ENCODE measurements at regions not wholly inside any gene's neighbourhood (a gene's known extent, or its start where the extent isn't known, plus 50 kb on each side); places are given as distances from the start of the nearest gene placed in this dataset.
A peak's percentile ranks its signal among the peaks of the same experiment; 100 is the strongest.
"Not testable (repeated sequence)": the region's sequence is repeated elsewhere in the genome, so short reads cannot be mapped to it uniquely, and the experiment has no call there.

DNA sequence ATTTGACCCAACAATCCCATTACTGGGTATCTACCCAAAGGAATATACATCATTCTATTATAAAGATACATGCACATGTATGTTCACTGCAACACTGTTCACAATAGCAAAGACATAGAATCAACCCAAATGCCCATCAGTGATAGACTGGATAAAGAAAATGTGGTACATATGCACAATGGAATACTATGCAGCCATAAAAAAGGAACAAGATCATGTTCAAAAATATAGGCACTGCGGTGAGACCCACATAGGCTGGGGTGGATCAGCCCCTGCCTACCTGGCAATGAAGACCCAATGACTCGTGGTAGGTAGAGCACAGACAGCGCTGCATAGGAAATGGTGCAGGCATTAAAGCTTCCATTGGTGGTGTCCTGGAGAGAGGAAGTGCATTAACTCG is 88.6 kb upstream of the NFIL3 start:
- not testable (repeated sequence) for DNase-seq

DNA sequence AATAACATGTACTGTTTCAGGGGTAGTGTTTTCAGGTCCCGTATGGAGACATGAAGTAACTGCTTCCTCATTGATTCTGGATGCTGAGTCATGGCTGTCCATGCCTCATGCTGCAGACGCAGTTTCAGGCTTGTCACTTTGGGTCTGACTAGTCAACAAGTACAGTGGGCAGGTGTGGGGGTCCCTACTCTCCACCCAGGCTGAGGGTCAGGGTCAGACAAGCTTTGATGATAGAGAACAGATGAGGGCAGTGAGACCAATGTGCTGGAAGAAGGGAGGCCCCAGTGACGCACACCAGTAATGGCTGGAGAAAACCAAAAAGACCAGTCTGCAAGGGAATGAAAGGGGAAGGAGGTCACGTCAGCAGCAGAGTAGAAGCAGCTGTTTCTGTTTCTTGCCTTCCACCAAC is 80.0 kb upstream of the NFIL3 start:
- peak; percentile 6 for DNase-seq

DNA sequence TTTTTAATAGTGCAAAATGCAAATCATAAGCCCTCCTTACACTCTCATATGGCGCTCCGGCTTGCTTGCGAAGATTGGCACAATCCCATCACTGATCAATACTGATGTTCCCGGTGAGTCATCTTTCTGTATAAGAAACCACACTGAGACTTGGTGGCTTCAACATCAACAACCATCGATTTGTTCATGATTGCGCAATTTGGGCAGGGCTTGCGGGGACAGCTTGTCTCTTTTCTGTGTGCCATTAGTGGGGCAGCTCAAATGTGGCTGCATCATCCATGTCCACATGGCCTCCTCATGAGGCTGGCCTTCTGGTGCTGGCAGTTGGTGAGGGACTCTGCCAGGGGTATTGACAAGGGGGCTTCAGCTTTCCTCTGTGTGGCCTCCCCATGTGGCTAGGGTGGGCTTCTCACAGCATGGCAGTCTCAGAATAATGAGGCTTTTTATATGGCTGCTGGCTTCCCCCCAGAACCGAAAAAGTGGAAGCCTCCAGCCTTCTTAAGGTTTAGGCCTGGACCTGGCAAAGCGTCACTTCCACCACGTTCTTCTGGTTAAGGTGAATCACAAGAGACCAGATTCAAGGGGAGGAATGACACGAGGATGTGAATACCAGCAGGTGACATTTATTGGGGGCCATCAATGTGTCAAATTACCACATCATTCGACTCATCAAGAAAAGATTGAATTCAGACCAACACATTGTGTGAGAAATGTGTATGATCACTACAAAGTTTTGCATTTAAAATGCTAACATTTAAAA is 79.5 kb upstream of the NFIL3 start:
- no peak for DNase-seq

DNA sequence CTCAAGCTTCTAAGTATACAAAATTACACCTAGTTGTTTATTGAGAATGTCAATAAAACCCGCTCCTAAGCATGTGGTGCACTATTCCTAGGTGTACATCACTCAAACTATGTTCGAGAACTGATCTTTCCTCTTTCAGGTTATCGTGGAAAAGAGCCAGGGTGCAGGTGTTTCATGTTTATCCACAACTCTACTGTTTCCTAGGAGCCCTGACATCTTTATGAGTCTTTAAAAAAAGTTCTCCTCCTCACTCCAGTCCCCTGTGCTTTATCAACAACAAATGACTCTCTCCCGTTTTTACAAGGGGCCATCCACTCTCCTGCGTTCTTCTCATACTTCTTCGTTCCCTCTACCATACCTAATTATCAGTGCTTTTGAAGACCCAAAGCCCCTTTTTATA is 78.8 kb upstream of the NFIL3 start:
- DNase-seq = no peak

DNA sequence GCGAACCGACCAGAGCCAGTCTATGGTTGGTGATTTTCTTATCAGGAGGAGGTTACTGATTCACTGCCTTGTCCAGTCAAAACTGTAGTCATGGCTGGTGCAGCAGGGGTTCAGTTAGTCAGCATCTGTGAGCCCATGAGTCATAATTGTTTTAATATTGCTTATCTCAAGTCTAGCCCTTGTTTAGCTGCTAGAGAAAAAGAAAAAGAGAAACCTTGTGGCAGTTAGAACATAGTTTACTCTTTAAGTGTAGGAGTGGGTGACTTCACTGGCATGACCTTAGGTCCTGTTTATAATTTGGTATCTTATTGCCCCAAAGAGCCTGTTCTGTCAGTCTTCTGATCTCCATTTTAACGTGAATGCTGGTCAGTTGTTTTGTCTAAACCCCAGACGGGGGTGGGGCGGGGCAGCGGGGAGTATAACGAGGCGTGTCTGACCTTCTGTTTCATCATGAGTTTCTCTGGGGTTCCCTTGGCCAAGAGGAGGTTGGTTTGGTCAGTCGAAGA is 76.9 kb upstream of the NFIL3 start:
- no peak for DNase-seq

DNA sequence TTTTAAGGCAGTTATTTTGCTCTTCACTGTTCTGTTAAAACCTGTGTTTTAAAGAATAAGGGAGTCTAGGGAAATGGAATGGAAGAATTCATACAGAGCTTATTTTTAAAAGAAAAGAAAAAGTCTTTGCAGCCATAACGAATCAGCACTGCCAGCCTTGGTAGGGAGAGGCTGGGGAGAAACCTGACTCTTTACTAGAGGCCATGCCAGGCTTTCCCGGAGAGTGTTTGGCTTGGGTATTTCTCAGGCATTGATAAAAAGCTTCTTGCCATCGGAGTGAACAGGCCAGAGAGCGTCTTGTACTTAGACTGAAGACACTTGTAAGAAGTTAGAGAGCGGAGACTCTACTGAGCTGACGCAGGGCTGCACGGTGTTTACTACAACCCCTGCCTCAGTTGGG is 72.7 kb upstream of the NFIL3 start:
- no peak for DNase-seq

DNA sequence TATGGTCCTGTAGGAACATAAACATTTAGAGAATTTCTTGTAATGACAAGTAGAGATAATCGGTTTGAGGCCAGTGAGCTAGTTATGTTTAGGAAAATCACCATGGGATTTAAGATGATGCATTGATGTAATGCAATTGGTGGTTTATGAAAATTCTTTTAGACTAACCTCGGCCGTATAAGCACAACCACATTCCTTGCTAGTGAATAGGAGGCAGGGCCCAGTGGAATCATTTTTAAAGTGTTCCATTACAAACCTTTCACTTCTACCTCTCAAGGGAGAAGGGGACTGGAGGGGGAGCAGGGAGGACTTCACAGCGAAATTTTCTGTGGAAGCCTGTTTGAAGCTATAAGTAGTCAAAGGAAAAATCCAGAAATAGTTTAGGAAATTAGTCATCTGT is 71.8 kb upstream of the NFIL3 start:
- no peak for DNase-seq

DNA sequence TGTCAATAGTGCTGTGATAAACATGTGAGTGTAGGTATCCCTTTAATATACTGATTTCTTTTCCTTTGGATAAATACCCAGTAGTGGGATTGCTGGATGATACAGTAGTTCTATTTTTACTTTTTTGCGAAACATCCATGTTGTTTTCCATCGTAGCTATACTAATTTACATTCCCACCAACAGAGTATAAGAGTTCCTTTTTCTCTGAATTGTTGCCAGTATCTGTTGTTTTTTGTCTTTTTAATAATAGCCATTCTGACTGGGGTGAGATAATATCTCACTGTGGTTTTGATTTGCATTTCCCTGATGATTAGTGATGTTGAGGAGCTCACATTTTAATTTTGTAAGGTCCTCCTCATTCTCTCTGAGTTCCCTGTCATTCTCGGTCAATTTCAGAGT is 71.1 kb upstream of the NFIL3 start:
- DNase-seq = no peak

DNA sequence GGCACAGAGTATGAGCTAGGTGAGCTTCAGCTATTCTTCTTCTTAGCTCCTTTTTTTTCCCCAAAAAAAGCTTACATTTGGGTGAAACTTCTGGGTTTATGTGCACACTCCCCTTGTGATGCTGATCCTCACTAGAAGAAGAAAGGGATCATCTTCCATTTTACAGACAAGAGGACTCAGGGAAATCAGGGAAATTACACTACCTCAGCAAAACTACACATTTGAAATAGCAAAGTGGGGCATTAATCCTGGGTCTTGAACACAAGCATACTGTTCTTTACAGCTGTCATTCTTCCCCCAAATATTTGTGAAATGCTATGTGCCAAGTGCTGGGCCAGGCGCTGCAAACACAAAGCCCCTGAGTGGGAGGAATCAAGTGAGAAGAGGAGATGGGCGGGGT is 68.6 kb upstream of the NFIL3 start:
- DNase-seq = no peak

DNA sequence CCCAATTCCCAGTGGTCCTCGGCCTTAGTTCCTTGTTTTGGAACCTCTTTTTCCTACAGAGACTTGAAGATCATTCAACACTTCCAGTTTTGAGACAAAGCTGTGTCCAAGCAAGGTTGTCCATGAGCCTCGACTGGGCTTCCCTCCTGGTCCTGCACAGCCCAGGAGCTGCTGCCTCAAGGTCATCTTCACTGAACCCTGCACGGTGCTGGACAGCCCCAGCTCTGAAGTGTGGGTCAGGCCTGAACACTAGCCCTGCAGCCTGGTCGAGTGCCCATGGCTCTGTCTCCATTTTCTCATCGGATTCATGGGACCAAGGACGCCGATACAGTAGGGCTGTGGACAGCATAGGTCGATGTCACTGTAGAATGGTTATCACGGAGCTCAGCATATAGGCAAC is 68.0 kb upstream of the NFIL3 start:
- DNase-seq = no peak

DNA sequence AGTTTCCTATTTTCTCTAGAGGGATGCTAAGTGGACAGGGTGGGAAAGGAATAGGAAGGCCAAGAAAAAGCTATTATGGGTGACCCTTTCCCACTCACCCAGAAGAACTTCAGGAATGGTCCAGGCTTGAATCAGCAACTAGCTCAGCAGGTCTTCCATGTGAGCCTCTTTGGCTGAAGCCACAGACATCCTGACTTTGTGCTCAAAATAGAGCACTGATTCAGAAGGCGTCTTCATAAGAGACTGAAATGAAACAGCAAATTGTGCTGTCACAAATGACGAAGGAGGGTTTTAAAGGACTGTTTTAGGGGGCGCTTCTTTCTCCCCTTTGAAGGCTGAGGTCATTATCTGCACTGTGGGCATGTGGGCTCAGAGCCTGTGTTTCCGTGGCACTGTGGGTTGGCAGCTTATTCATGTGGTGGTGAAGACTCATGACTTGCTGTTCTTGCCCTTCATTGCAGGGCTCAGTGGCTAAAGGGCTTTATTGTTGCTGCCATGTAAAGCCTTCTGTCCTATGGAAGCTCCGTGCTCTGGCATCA is 65.8 kb upstream of the NFIL3 start:
- DNase-seq = no peak

DNA sequence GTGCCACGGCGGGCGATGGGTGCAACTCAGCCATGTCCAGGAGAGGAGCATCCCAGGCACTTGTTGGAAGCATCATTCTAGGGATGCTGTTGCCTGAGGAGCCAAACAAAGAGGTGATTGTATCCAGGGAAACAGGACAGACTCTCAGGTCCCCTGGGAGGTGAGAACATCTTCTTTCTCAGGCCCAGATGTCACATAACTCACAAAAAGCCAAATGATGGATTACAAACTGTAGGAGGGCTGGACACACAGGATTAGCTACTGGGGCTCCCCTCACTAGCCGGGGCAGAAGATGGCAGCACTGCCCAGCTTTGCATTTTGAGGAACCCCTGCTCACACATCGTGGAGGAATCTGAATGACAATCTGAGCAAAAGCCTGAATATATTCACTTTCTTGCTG is 64.7 kb upstream of the NFIL3 start:
- DNase-seq = no peak

DNA sequence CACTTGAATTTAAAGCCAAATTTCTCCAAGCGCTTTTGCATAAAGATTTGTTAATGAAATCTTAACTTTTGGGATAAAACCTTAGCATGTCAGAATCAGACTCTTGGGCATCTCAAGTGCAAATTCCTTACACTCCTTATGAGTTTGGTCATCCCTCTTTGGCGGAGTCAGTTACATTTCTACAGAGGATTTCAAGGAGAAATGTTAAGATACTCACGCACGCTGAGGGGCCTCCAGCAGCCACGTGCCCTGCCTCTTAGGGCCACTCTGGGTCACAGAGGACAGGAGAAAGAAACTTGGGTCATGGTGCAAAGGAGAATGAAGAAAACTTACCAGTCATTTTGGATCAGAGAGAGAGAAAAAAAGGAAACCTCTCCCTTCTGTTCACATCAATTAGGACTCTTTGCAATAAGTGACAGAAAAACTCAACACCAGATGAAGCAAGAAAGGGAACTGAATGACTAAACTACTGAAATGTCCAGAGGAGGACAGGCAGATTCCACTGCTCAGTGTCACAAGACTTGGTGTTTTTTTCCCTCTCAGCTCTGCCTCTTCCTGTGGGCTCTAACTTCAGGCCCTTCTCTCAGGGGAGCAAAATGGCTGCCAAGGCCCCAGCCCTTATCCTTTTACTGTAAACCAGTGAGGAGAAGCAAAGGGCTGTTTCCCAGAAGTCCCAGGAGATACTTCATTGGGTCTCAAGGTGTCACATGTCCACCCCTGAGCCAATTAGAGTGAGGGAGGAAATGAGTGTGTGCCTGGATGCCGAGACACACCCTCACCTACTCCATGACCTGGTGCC is 63.3 kb upstream of the NFIL3 start:
- DNase-seq = no peak

DNA sequence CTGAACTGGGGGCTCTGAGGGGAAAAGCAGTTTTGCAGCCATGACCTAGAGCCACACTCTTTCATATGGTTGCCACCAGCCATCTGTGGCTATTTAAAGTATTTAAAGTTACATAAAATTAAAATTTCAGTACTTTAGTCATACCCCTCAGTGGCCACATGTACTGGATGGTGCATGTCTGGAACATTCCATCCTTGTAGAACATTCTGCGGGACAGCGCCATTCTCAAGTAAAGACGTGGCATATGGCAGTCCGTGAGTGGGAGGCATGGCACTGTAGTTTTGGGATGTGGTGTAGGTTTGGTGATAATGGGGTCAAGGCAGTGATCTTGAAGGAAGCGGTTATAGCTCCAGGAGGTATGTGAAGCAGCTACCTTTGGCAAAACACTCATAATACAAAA is 61.4 kb upstream of the NFIL3 start:
- DNase-seq = no peak

DNA sequence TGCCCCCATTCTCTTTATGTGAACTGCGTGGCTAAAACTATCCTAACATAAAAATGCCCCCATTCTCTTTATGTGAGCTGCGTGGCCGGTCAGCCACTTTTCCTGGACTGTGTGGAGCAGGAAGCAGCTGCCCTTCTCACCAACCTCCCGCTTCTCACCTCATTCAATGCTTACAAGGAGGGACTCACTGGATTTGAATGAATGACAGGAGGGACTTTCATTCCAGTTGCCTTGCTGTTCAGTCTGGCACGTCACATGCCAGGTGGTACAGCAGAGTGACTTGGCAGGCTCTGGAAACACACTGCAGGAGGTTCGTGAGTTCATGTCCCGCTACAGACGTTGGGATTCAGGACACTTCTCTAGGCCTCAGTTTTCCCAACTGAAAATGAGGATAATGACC is 60.2 kb upstream of the NFIL3 start:
- no peak for DNase-seq

DNA sequence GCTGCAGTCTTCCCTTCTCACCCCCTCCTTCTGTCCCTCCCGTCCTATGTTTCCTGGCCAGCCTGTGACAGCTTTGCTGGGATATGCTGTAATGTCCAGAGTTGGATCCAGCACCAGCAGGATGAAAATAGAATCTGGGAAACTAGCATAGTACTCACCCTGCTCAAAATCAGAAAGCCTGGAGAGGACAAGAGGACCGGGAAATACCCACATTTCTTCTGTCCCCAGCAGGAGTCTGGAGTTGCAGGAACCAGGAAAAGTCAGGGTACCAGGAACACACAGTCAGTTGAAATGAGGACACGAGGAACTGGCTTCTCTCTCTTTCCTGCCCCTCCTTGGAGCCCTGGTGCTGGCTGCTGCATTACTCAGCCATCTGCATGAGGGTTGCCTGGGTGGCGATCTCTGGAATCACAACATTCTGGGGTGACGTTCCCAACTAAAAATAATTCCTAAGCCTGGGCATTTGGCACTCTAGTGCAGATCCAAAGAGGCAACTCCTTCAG is 59.6 kb upstream of the NFIL3 start:
- no peak for DNase-seq

DNA sequence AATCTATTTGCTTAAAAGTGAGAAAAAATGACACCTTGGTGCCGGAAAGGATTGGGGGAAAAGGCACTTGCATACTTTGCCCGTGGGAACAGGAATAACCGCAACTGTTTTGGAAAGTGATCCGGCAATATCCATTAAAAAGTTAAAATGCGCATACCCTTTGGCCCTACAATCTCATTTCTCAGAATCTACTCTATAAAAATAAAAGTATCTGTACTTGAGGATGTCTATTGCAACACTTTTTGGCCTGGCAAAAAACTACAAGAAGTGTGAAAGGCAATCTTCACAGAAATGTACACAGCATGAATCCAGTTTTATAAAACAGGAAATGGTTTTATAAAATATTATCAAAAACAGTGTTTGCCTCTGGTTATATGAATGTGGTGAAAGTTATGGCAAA is 58.3 kb upstream of the NFIL3 start:
- DNase-seq = no peak

DNA sequence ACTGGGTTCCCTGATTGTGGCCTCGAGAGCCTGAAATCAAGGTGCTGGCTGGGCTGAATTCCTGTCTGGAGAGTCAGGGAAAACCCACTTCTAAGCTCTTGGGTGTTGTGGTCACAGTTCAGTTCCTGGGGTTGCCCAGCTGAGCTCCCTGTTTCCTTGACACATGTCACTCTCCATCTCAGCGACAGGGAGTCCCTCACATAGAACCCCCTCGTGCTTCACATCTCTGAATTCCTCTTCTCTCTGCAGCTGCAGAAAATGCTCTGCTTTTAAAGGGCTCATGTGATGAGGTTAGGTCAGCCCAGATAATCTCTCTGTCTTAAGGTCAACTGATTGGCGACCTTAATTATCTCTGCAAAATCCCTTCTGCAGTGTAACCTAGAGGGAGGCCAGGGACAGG is 53.5 kb upstream of the NFIL3 start:
- no peak for DNase-seq

DNA sequence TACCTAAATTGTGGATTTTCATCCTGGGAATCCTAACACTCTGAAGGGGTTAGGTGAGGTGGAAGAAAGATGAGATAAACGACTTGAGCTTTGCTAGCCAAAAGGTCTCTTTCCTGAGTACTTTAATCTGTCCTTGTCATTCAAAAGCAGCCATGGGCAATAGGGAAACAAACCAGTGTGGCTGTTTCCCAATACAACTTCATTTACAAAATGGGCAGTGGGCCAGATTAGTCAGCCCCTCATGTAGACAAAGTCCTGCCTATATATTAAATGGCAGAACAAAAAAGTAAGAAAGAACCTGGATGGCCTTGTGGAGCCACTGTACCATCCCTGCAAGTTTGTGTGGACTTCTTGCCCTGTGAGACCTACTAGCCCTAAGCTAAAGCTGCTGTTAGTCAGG is 51.0 kb upstream of the NFIL3 start:
- DNase-seq = no peak

All from GDM1 (cell line).